GM23338 (cell line): ENCODE measurements at regions not wholly inside any gene's neighbourhood (a gene's known extent, or its start where the extent isn't known, plus 50 kb on each side); places are given as distances from the start of the nearest gene placed in this dataset.

ENCODE experiments used
- ATAC-seq: fragments of 200-7000 bp; cut with Tn5 transposase; 3 replicates; pipeline ENCODE4 v1.9.1; 2020
- DNase-seq: peaks from one replicate; pipeline ENCODE4 v3.0.0-alpha.2; 2015; ENCODE audit warnings: low spot score
- H2AFZ ChIP-seq: fragments of 200-600 bp; sonication (generic); 2 replicates; pipeline ENCODE4 v1.8.0; 2016; ENCODE audit warnings: antibody characterized with exemption, mild to moderate bottlenecking, moderate library complexity
- H3F3A ChIP-seq: fragments of 200-600 bp; sonication (generic); replicated peaks from 2 replicates; pipeline ENCODE4 v1.8.0; 2017; ENCODE audit warnings: antibody characterized with exemption, mixed run types, low read depth
- H3K27ac ChIP-seq: fragments of 200-600 bp; sonication (generic); 2 replicates; pipeline ENCODE4 v1.6.1; 2016; ENCODE audit warnings: low read depth
- H3K27me3 ChIP-seq: fragments of 200-600 bp; sonication (generic); 2 replicates; pipeline ENCODE4 v1.8.0; 2016; ENCODE audit warnings: mild to moderate bottlenecking, mixed run types, moderate library complexity; ENCODE audit not compliant: insufficient read depth
- H3K36me3 ChIP-seq: fragments of 200-600 bp; sonication (generic); 2 replicates; pipeline ENCODE4 v1.8.0; 2016; ENCODE audit warnings: mild to moderate bottlenecking; ENCODE audit not compliant: insufficient read depth
- H3K4me1 ChIP-seq: fragments of 200-600 bp; sonication (generic); 2 replicates; pipeline ENCODE4 v1.8.0; 2016; ENCODE audit warnings: mild to moderate bottlenecking, moderate library complexity; ENCODE audit not compliant: insufficient read depth
- H3K4me2 ChIP-seq: fragments of 200-600 bp; sonication (generic); 2 replicates; pipeline ENCODE4 v1.7.1; 2017; ENCODE audit warnings: mixed run types
- H3K4me3 ChIP-seq: fragments of 200-600 bp; sonication (generic); 2 replicates; pipeline ENCODE4 v1.6.1; 2016; ENCODE audit warnings: mixed run types
- H3K79me2 ChIP-seq: fragments of 200-600 bp; sonication (generic); replicated peaks from 2 replicates; pipeline ENCODE4 v1.8.0; 2017; ENCODE audit warnings: mild to moderate bottlenecking; ENCODE audit not compliant: insufficient read depth
- H3K9me2 ChIP-seq: fragments of 200-600 bp; sonication (generic); 2 replicates; pipeline ENCODE4 v1.8.0; 2017; ENCODE audit not compliant: insufficient read depth
- H4K20me1 ChIP-seq: fragments of 200-600 bp; sonication (generic); replicated peaks from 2 replicates; pipeline ENCODE4 v1.8.0; 2017; ENCODE audit warnings: mild to moderate bottlenecking; ENCODE audit not compliant: insufficient read depth
- H3K27ac Mint-ChIP-seq: 2 replicates; pipeline ENCODE4 v1.8.0; 2020; ENCODE audit warnings: inconsistent platforms, mild to moderate bottlenecking, moderate library complexity, mixed read lengths
- H3K27me3 Mint-ChIP-seq: 3 replicates; pipeline ENCODE4 v1.8.0; 2022; ENCODE audit warnings: low read depth, mild to moderate bottlenecking, moderate library complexity, mixed read lengths, inconsistent platforms; ENCODE audit not compliant: insufficient read depth, poor library complexity
- H3K36me3 Mint-ChIP-seq: 3 replicates; pipeline ENCODE4 v1.8.0; 2021; ENCODE audit warnings: low read depth, mild to moderate bottlenecking, inconsistent platforms, moderate library complexity, mixed read lengths
- H3K4me1 Mint-ChIP-seq: 3 replicates; pipeline ENCODE4 v1.8.0; 2020; ENCODE audit warnings: mild to moderate bottlenecking, inconsistent platforms, mixed read lengths
- H3K4me3 Mint-ChIP-seq: 3 replicates; pipeline ENCODE4 v1.8.0; 2021; ENCODE audit warnings: moderate library complexity, mild to moderate bottlenecking, inconsistent platforms, mixed read lengths
- H3K9me3 Mint-ChIP-seq: 3 replicates; pipeline ENCODE4 v1.8.0; 2020; ENCODE audit warnings: moderate library complexity, mild to moderate bottlenecking, inconsistent platforms, mixed read lengths
- CTCF ChIP-seq, 2 experiments: fragments of 200-600 bp in 1 of 2; sonication (generic) in 1 of 2; conservative IDR thresholded peaks; 2 replicates each; pipeline versions ENCODE4 v1.5.1 to v1.6.1; 2016 to 2017; ENCODE audit warnings: antibody characterized with exemption in 2 of 2, low read depth in 2 of 2, mild to moderate bottlenecking in 2 of 2, moderate library complexity in 1 of 2
- ETS1 ChIP-seq: IDR thresholded peaks from 2 replicates; pipeline ENCODE4 v1.6.1; 2016; ENCODE audit warnings: antibody characterized with exemption
- EZH2phosphoT487 ChIP-seq: fragments of 200-600 bp; sonication (generic); IDR thresholded peaks from one replicate; pipeline ENCODE4 v1.8.1; 2018; ENCODE audit warnings: antibody characterized with exemption; ENCODE audit not compliant: unreplicated experiment
- NANOG ChIP-seq: IDR thresholded peaks from 2 replicates; pipeline ENCODE4 v1.6.1; 2016; ENCODE audit warnings: antibody characterized with exemption, borderline replicate concordance
- REST ChIP-seq: IDR thresholded peaks from one replicate; pipeline ENCODE4 v1.6.1; 2018; ENCODE audit warnings: antibody characterized with exemption; ENCODE audit not compliant: unreplicated experiment
- STAT1 ChIP-seq: IDR thresholded peaks from one replicate; pipeline ENCODE4 v1.6.1; 2016; ENCODE audit warnings: antibody characterized with exemption; ENCODE audit not compliant: unreplicated experiment
- ZNF114 ChIP-seq: fragments of 250-450 bp; sonication (Bioruptor Pico); IDR thresholded peaks from 2 replicates; pipeline ENCODE4 v1.5.0; 2020; ENCODE audit warnings: mild to moderate bottlenecking, moderate library complexity
- ZNF331 ChIP-seq: fragments of 250-450 bp; sonication (Bioruptor Pico); IDR thresholded peaks from 2 replicates; pipeline ENCODE4 v1.5.0; 2020; ENCODE audit warnings: low read depth, mild to moderate bottlenecking, moderate library complexity
- ZNF462 ChIP-seq: fragments of 250-450 bp; sonication (Bioruptor Pico); IDR thresholded peaks from 2 replicates; pipeline ENCODE4 v1.5.0; 2020; ENCODE audit warnings: mild to moderate bottlenecking, moderate library complexity

GRCh38 chr12:115791331-115791730 is 486.2 kb downstream of the MED13L start:
- H2AFZ ChIP-seq: no peak overlapping the region
- no peaks in the 10 kb centered on the region for H3K27me3 ChIP-seq
- no peaks in the 10 kb centered on the region for H3F3A ChIP-seq
- Mint-ChIP-seq H3K36me3 (no peaks in the 10 kb centered on the region), H3K4me1 (no peaks in the 10 kb centered on the region; the same call in 2 of the 3 replicates), H3K27me3 (peaks cover 8% of the 10 kb centered on the region), H3K4me3 (no peak overlapping the region), H3K9me3 (no peaks in the 10 kb centered on the region; the same call in 2 of the 3 replicates), H3K27ac (no peak overlapping the region)
- no peaks in the 10 kb centered on the region for H3K36me3 ChIP-seq
- no peaks in the 10 kb centered on the region for H3K9me2 ChIP-seq
- H3K4me1 ChIP-seq: no peaks in the 10 kb centered on the region
- H3K4me2 ChIP-seq: no peak overlapping the region
- DNase-seq (peak; percentile 3), ATAC-seq (no peak)
- H3K4me3 ChIP-seq: no peak overlapping the region
- no peaks in the 10 kb centered on the region for H3K79me2 ChIP-seq
- H3K27ac ChIP-seq: no peak overlapping the region
- TF ChIP-seq REST: no peak
- TF ChIP-seq ZNF114: no peak
- no peak for TF ChIP-seq ZNF331
- no peak for TF ChIP-seq ZNF462 (CRISPR knock-in tag)
- TF ChIP-seq EZH2phosphoT487: no peak
- TF ChIP-seq NANOG: no peak
- TF ChIP-seq STAT1: no peak
- 0 out of 4 replicates have a peak, but pooled peaks of 1 of the 2 experiments have one; percentile 2 for TF ChIP-seq CTCF (conservative IDR thresholded peaks at IDR 0.05; ENCODE audit: low read depth in 2 of 2)
- no peak for TF ChIP-seq ETS1
- H4K20me1 ChIP-seq: no peaks in the 10 kb centered on the region
